Jurkat, Clone E6-1 (cell line): ENCODE measurements at regions not wholly inside any gene's neighbourhood (a gene's known extent, or its start where the extent isn't known, plus 50 kb on each side); places are given as distances from the start of the nearest gene placed in this dataset.

Experiments
- DNase-seq: peaks from one replicate; pipeline ENCODE4 v3.0.0-alpha.2; 2011; ENCODE audit warnings: low read depth, low spot score
- H3K4me3 ChIP-seq: 2 replicates; pipeline ENCODE4 v1.5.1; 2011; ENCODE audit warnings: mild to moderate bottlenecking, low read length, control low read depth, moderate library complexity

DNA sequence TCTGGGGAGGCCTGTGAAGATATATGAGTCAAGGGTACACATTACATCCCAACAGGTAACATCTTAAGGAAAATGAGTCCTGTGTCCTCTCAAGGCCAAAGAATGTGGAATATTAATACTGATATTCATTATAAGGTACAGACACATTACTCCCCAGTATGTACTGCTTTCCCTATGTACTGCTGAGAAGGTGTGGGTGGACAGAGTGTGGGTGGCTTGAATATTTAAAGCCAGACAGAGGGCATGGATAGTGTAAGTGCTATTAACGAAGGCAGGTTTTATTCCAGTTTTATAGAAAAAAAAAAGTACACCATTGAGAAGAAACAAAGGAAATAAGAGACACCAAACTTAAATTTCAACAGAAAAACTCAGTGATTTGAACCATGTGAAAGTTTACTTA lies 1054.4 kb downstream of the XPNPEP1 start:
- DNase-seq: no peak
- no peak overlapping the region for H3K4me3 ChIP-seq

DNA sequence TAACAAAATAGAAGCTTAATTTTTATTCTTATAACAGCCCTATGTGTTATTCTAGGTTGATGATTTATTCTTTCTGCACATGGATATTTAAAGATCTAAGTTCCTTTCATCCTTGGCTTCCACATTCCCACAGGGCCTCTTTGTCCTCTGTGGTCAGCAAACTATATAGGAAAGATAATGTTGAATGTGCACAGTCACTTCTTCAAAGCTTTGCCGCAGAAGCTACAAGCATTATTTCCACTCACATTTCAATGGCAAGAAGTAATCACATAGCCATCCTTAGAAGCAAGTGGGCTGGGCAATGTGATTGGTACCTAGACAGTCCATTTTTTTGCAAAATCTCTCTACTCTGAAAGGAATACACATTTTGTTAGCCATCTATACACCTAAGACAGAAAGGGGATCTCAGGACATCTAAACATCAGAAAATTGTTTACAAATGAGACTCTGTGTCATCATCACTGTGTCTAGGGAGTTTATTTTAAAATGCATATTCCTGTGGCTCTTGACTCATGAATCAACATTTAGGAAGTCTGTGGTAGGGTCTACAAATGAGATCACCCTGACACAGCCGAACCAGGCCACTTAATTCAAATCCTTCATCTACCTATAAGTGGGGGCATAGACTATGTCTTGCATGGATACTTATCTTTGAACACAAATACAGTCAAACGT lies 1060.5 kb downstream of the XPNPEP1 start:
- no peak overlapping the region for H3K4me3 ChIP-seq
- no peak for DNase-seq

DNA sequence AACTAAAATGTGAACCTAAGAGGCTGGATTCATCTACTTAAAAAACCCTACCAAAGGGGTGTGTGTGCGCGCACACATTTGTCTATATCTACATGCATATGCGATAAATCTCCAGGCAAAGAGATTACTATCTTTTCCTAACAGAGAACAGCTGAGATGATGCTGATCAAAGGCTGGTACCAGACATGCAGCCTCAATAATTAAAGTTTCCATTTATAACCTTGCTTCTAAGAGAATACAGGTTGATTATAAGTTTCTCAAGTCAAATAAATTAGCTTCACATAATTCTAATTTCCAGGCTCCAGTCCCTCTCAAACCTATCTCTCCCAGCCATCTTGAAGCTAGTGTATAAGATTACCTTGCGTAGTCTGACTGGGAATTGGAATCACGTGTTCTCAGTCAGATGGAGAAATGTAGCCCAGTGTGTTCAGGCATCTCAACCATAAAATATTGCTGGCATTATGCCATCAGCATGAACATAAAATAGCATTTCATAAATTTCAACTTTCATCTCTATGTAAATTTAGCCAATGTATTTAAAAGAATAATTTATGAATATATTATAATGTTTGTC lies 1062.0 kb downstream of the XPNPEP1 start:
- DNase-seq: no peak
- no peak overlapping the region for H3K4me3 ChIP-seq

DNA sequence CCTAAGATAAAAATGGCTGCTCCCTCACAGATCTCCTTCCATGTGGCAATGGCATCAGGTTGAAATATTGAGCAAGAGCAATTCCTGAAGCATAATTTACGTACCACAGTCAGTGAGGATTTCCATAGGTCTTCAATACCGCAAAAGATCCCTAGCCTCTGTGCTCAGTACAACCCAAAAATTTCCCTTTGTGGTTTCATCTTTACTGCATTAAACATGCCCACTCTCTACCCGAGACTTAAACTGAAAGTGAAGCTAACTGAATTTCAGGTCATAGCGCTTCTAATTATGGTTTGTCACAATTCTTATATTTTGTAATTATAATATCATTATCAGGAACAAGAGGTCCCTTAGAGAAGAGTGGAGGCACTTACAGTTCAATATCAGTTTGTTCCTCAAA lies 1071.1 kb downstream of the XPNPEP1 start:
- H3K4me3 ChIP-seq: no peak overlapping the region
- no peak for DNase-seq

DNA sequence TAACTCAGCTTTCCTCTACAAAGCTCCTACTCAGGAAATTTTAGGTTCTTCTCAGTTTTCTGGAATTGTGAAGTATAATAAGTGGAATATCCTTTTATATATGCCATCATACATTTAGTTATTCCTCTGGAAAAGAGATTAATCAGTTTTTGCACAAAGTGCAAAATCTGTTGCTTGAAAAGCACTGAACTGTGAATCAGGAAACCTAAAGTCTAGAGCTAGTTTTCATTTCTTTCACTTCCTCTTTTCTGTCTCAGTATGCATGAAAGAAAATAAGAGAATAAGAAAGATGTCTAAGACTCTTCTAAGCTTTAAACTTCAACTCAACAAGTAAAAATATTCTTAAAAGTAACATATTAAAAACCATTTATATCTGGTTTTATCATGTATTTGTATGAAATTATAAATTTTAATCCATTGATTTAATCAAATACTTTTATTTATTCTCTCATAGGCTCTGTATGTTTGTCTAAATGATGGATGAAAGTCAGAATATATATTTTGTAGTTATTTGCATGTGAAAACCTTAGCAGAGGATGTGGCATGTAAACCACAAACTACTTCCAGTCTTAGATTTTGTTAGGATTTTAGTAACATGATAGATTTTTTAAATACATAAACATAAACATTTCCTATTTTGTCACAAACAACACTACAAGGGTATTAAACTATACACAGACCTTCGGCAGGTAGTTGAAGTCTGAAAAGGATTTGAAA lies 1073.0 kb downstream of the XPNPEP1 start:
- DNase-seq: no peak
- no peak overlapping the region for H3K4me3 ChIP-seq

DNA sequence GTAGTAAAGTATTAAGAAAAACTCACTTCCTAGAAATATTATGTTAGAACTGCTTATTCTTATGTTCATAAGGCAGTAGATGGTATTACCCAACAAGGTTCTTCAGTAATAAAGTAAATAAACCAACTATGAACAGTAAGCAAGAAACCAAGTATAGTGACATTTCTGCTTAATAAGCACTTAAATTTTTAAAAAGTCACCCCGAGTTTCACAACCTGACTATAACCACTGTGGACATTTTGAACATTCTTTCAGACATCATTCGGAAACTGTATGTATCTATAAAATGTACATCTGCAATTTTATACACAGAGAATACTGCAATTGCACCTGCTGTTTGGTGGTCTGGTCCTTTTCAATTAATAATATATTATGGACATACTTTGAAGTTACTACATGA lies 1073.6 kb downstream of the XPNPEP1 start:
- no peak overlapping the region for H3K4me3 ChIP-seq
- no peak for DNase-seq

DNA sequence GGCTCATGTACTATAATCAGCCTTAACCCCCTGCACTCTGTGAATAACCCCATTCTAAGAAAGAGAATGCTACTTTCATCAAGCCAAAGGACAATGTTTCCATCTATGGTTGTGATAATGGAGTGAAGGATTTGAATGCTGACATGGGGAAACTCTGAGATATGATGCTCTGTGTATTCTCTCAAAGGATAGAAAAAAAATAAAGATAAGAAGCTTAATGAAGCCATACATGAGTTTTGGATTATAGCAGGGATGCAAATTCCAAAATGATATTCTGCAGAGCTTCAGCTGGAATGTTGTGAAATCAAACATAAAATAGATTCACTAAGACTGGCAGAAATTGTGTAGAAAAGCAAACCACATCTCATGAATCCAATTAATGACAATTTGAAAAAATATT lies 1074.1 kb downstream of the XPNPEP1 start:
- H3K4me3 ChIP-seq: no peak overlapping the region
- DNase-seq: no peak

DNA sequence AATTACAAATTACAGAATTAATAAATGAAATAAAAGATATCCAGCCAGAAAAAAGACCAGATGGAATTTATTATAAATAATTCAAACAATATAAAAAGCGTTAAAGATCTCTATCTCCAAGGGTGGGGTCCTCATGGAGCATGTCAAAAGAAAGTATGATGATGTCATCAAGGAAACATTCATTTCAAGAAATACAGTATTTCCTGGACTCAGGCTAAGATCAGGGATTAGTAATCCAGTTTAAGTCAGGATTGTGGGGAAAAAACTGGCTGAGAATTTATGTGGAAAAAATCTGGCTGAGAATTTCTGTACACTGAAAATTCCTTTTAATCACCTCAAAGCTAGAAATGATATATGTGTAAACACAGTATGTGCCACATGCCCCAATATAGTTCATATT lies 1075.3 kb downstream of the XPNPEP1 start:
- DNase-seq: no peak
- H3K4me3 ChIP-seq: no peak overlapping the region

DNA sequence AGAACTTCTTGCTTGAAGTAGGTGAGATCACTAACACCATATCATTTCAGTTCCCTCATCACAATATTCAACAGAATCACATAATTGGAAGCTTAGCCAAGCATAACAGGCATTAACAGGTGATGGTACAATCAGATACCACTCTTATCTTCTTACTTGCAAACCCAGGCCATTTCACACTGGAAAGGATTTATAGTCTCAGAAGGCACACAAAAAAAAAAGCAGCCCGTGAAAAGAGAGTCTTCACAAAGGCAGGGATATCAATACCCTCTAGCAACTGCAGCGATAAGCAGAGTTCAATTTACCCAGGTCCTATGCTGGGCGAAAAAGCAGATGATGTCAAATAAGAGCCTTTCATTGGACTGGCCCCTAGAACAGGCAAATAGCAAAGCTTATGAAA lies 1082.4 kb downstream of the XPNPEP1 start:
- H3K4me3 ChIP-seq: no peak overlapping the region
- no peak for DNase-seq

DNA sequence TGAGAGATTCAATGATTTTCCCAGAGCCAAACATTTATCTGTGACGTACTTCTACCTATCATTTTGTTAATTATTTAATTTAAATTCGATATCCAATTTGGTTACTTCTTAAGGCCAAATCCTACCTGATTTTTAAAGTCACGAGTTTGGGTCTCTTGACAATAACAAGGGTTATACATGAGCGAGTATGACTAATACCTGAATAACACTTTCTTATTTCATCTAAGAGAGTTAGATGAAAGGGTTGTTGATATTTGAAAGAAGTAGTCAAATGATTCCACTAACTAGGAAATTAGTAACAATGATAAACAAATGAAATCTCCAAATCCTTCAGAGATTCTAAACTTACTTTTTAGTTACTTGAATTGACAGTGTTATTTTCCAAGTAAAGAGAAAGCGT lies 1086.9 kb downstream of the XPNPEP1 start:
- H3K4me3 ChIP-seq: no peak overlapping the region
- DNase-seq: no peak

DNA sequence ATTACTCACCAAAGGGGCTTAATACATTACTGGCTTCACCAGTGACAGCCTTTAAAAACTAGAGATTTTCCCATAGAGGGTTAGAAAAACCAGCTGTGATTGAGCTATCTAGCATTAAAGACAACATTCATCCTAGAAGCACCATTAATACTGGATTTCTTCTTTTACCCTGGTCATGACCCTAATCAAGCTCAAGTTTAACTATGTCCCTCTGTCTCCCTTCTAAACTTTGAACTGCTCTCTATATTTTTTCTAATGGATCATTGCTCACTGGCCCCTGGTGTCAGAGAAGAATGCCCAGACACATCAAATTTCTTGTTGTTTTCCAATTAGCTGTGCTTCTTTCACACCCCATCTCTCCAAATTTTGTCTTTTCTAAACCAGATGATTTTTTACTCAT lies 1101.3 kb downstream of the XPNPEP1 start:
- no peak overlapping the region for H3K4me3 ChIP-seq
- no peak for DNase-seq

DNA sequence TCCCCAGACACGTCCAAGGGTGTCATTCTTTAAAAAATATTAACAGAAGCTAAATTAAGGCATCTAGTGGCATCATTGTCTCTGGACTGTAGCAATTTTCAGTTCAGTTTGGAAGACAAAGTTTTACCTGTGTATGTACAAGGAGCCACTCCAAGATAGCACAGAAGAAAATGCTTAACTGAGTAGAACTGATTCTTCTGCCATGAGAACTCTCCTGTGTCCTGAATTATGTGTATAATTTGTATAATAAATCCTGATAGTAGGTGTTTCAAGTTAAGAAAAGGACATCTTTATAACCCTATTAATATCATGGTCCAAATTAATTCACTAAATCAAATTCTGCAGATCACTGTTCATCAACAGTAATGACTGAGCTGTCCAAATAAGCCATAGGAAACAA lies 1104.0 kb downstream of the XPNPEP1 start:
- H3K4me3 ChIP-seq: no peak overlapping the region
- DNase-seq: no peak

DNA sequence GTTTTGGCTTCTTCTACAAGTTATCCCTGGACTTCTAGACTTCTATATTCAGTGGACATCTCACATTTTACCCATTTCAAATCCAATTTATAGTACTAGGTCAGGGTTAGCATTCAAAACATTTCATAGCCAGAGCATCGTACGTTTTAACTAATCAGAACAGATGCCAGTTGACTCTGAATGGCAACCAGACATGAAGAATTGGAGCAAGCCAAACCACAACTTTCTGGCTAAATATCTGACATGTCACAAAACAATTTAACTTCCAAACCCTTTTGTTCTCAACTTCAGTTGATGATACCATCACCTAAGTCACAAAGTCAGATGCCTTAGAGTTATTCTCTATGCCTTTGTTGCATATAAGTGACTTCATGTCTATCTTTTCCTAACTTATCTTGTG lies 1105.7 kb downstream of the XPNPEP1 start:
- DNase-seq: no peak
- no peak overlapping the region for H3K4me3 ChIP-seq

DNA sequence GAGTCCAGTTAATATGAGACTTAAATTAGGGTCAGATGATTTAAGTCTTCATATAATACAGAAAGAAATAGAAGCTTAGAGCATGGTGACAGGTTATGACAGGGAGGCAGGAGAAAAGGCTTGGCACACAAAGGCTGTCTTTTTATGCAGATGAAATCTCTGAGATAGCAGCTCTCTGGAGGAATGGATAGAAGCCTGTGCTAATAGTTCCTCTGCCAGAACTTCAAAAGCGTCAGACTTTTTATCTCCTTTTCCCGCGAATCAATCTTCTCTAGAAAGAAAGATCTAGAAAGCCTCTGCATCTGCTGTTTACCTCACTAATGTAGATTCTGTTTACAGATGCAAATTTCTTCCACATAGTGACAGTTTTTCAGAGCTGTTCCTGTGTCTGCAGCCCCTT lies 1106.2 kb downstream of the XPNPEP1 start:
- no peak for DNase-seq
- H3K4me3 ChIP-seq: no peak overlapping the region

DNA sequence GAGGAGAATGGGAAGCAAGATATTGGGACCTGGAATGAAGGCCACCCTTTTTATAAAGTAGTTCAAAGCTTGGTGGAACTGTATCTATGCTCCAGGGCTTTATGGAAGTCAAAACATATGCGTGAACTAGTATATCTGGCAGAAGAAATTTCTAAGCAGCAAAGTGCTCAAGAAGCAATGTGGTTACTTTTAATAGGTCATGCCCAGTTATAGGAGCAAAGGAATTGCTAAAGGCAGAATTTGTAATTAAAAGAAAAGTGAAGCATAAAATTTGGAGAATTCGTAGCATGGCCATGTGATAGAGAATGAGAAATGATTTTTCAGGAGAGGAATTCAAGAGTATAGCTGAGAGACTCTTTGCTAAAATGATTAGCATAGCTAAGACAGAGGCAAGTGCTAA lies 1110.4 kb downstream of the XPNPEP1 start:
- DNase-seq: no peak
- H3K4me3 ChIP-seq: no peak overlapping the region

DNA sequence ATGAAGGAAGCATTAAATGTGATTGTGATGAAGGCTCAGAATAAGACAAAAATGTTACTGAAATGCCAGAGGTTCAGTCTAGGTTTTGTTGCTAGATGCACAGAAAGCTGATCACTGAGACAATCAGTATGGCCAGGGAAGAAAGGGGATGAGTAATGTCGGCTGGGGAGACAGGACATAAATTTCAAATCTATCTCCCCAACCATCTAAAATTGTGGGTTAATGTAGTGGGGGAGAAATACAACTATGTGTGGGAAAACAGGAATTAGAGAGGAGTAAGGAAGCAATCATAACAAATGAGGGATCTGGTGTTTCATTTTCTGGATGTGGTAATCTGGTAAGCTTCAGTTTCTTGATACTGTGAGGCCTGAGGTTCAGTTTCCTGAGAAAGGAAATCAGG lies 1111.0 kb downstream of the XPNPEP1 start:
- no peak overlapping the region for H3K4me3 ChIP-seq
- no peak for DNase-seq

DNA sequence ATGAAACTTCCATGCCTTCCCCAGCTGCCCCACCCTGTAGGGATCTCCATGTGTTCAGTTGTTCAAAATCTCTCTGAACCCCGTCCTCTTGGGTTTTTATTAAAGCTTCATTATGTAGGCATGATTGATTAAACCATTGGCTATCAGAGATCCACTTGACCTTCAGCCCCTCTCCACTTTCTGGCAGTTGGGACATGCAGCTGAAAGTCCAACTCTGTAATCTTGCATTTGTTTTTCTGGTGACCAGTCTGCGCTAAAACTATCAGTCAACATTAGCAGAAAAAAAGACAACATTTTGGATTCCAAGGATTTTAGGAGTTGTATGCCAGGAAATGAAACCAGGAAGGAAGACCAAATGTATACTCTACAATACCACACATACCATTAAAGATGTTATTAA lies 1115.1 kb downstream of the XPNPEP1 start:
- DNase-seq: no peak
- no peak overlapping the region for H3K4me3 ChIP-seq

DNA sequence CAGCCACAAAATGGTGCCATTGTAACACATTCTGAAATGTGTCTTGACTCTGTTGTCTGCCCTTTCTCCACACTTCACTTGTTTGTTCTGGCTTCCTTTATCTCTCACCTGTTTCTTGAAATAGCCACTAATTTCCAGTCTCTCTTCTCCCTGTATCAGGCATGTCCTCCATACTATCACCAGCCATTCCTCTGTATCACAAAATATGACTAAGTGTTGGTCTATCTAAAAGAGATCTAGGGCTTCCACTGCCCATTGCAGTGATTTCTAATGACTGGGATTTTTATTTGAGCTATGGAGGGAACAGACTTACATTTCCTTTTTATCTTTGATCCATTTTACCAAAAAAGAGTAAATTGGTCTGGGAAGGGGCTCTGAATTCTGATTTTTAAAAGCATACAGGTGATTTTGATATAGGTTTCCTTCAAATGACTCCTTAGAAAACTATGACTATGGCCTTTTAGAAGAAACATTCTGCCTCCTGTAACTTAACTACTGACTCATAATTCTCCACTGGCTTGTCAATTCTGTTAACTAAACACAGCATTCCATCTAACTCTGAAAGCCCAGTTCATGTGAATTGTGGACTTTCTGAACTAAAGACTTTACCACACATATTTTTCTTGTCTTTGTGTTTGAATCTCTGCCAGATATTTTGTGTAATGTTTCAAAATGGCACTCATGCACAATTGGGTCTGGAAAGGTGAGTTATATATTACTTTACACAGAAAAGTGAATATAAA lies 1121.4 kb downstream of the XPNPEP1 start:
- no peak for DNase-seq
- H3K4me3 ChIP-seq: no peak overlapping the region

DNA sequence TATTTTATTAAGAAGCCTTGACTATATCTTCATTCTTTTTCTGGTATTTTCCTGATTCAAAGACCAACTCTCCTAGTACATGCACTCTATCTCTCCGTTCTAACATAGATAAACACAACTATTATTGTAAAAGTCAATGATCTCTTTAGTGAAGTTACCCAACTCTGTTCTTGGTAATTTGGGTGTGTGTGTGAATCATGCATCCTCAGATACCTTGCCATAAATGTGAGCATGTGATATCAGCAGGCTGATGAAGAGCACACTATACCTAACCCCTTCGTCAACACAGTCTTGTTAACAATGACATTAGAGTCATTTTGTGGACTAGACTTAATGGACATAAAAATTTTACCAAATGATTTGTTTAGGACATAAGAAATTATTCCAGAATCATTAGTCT lies 1122.1 kb downstream of the XPNPEP1 start:
- H3K4me3 ChIP-seq: no peak overlapping the region
- no peak for DNase-seq

DNA sequence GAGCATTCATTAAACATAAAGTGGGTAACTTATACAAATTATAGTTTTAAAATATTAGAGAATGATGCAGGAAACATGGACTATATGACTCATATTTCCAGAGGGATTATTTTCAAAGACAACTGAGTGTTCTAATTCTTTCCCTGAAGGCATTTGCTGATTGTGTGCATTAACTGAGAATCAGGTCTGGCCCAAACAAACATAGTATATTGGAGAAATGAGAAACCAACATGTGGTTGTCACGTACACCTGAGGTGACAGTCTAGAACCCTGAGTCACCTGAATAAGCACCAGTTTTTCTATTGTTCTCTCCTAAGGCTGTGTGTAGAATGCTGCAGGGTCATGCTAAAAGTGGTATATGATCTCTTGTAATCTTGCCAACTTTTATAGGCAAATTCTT lies 1125.7 kb downstream of the XPNPEP1 start:
- no peak overlapping the region for H3K4me3 ChIP-seq
- DNase-seq: no peak
